ENCODE measurements at regions not wholly inside any gene's neighbourhood (a gene's known extent, or its start where the extent isn't known, plus 50 kb on each side); places are given as distances from the start of the nearest gene placed in this dataset.

DNA sequence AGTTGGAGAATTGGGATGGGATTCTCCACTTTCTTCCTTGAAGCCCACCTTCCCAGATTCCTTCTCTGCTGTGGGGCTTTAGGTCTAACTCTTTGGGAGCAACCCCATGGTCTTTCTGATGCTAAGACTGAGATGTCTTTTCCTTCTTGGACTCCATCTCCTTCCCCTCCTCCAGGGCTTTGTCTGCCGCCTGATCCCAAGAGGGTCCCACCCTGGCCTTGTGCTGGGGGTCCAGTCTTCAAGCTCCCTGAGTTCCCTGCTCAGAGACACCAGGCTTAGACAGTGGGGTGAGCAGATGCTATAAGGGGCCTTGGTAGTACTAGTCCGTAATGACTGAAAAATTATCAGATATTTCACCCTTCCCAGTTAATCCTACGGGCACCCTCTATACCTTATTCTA, 150.5 kb downstream of the PTPN20 start:
- Histone ChIP-seq H3K36me3 (ENCODE audit: control insufficient read depth, insufficient read depth, low read length) (no peaks in the 10 kb centered on the region), H3K56ac (ENCODE audit: low read length) (no peak overlapping the region), H3K23ac (ENCODE audit: low read length) (no peak overlapping the region), H3K27ac (ENCODE audit: low read depth, low read length) (no peak overlapping the region), H3K4me3 (ENCODE audit: low read length) (no peak overlapping the region), H4K8ac (ENCODE audit: low read depth, low read length) (no peak overlapping the region), H3K9ac (ENCODE audit: low read length) (no peak overlapping the region), H3K27me3 (ENCODE audit: insufficient read depth, low read length, poor library complexity) (no peaks in the 10 kb centered on the region), H2AK5ac (ENCODE audit: low read length) (no peak overlapping the region), H2BK120ac (ENCODE audit: low read depth, low read length) (no peak overlapping the region), H3K18ac (ENCODE audit: low read length) (no peak overlapping the region), H2BK15ac (replicated peaks; ENCODE audit: low read depth) (no peak overlapping the region), H3K79me1 (ENCODE audit: low read length) (no peaks in the 10 kb centered on the region), H4K5ac (ENCODE audit: low read length) (no peak overlapping the region), H3K4me2 (ENCODE audit: low read length) (no peak overlapping the region), H3K79me2 (ENCODE audit: control insufficient read depth, insufficient read depth, low read length) (no peaks in the 10 kb centered on the region), H3K4me1 (ENCODE audit: control insufficient read depth, low read depth, low read length) (no peaks in the 10 kb centered on the region), H3K4ac (ENCODE audit: low read depth, low read length) (no peak overlapping the region), H2BK5ac (ENCODE audit: low read length) (no peak overlapping the region)
- WGBS (ENCODE audit: extremely low coverage, insufficient coverage, low lambda C conversion rate) = no CpG with 5 or more reads among the region's 3 CpGs
- DNase-seq = no peak

GRCh38 chr10:47062441-47063200, 151.4 kb downstream of the PTPN20 start:
- Histone ChIP-seq H3K36me3 (ENCODE audit: control insufficient read depth, insufficient read depth, low read length) (no peaks in the 10 kb centered on the region), H3K79me1 (ENCODE audit: low read length) (no peaks in the 10 kb centered on the region), H2BK5ac (ENCODE audit: low read length) (no peak overlapping the region), H2BK15ac (replicated peaks; ENCODE audit: low read depth) (no peak overlapping the region), H3K27ac (ENCODE audit: low read depth, low read length) (no peak overlapping the region), H4K8ac (ENCODE audit: low read depth, low read length) (no peak overlapping the region), H3K18ac (ENCODE audit: low read length) (no peak overlapping the region), H3K56ac (ENCODE audit: low read length) (no peak overlapping the region), H3K4me1 (ENCODE audit: control insufficient read depth, low read depth, low read length) (no peaks in the 10 kb centered on the region), H3K9ac (ENCODE audit: low read length) (no peak overlapping the region), H3K4me2 (ENCODE audit: low read length) (no peak overlapping the region), H2AK5ac (ENCODE audit: low read length) (no peak overlapping the region), H2BK120ac (ENCODE audit: low read depth, low read length) (no peak overlapping the region), H4K5ac (ENCODE audit: low read length) (no peak overlapping the region), H3K23ac (ENCODE audit: low read length) (no peak overlapping the region), H3K4ac (ENCODE audit: low read depth, low read length) (no peak overlapping the region), H3K27me3 (ENCODE audit: insufficient read depth, low read length, poor library complexity) (no peaks in the 10 kb centered on the region), H3K4me3 (ENCODE audit: low read length) (no peak overlapping the region), H3K79me2 (ENCODE audit: control insufficient read depth, insufficient read depth, low read length) (no peaks in the 10 kb centered on the region)
- DNase-seq = peak; percentile 54
- WGBS (ENCODE audit: extremely low coverage, insufficient coverage, low lambda C conversion rate) = no CpG with 5 or more reads among the region's 12 CpGs

DNA sequence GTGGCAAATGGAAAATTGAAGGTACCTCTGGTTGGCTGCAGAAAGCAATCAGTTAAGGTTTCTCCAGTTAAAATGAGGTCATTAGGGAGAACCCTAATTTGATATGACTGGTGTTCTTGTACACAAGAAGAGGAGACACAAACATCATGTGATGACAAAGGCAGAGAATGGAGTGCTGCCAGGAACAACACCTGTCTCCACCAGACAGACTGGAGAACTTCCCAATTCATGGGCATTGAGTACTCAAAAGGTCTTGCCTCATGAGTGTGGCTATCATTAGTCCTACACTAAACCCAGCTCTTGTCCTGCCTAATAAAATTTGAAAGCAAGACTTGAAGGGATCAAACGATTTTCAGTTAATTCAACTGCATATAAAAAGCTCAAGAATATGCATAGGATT, 152.6 kb downstream of the PTPN20 start:
- no CpG with 5 or more reads among the region's 1 CpG for WGBS (ENCODE audit: extremely low coverage, insufficient coverage, low lambda C conversion rate)
- H2BK5ac ChIP-seq (ENCODE audit: low read length) = no peak overlapping the region
- no peak overlapping the region for H3K18ac ChIP-seq (ENCODE audit: low read length)
- H4K8ac ChIP-seq (ENCODE audit: low read depth, low read length) = no peak overlapping the region
- no peak overlapping the region for H2BK15ac ChIP-seq (replicated peaks; ENCODE audit: low read depth)
- H3K36me3 ChIP-seq (ENCODE audit: control insufficient read depth, insufficient read depth, low read length) = no peaks in the 10 kb centered on the region
- H2AK5ac ChIP-seq (ENCODE audit: low read length) = no peak overlapping the region
- no peak for DNase-seq
- no peak overlapping the region for H3K9ac ChIP-seq (ENCODE audit: low read length)
- no peak overlapping the region for H3K27ac ChIP-seq (ENCODE audit: low read depth, low read length)
- H3K4ac ChIP-seq (ENCODE audit: low read depth, low read length) = no peak overlapping the region
- no peaks in the 10 kb centered on the region for H3K79me2 ChIP-seq (ENCODE audit: control insufficient read depth, insufficient read depth, low read length)
- no peaks in the 10 kb centered on the region for H3K79me1 ChIP-seq (ENCODE audit: low read length)
- H3K4me2 ChIP-seq (ENCODE audit: low read length) = no peak overlapping the region
- H4K5ac ChIP-seq (ENCODE audit: low read length) = no peak overlapping the region
- H3K4me1 ChIP-seq (ENCODE audit: control insufficient read depth, low read depth, low read length) = no peaks in the 10 kb centered on the region
- H3K56ac ChIP-seq (ENCODE audit: low read length) = no peak overlapping the region
- H3K23ac ChIP-seq (ENCODE audit: low read length) = no peak overlapping the region
- no peak overlapping the region for H2BK120ac ChIP-seq (ENCODE audit: low read depth, low read length)
- H3K4me3 ChIP-seq (ENCODE audit: low read length) = no peak overlapping the region
- H3K27me3 ChIP-seq (ENCODE audit: insufficient read depth, low read length, poor library complexity) = no peaks in the 10 kb centered on the region

GRCh38 chr10:47065903-47066302, 154.7 kb downstream of the PTPN20 start:
- Histone ChIP-seq H3K4me3 (ENCODE audit: low read length) (no peak overlapping the region), H3K79me1 (ENCODE audit: low read length) (no peaks in the 10 kb centered on the region), H3K4me2 (ENCODE audit: low read length) (no peak overlapping the region), H3K79me2 (ENCODE audit: control insufficient read depth, insufficient read depth, low read length) (no peaks in the 10 kb centered on the region), H3K27me3 (ENCODE audit: insufficient read depth, low read length, poor library complexity) (no peaks in the 10 kb centered on the region), H3K36me3 (ENCODE audit: control insufficient read depth, insufficient read depth, low read length) (no peaks in the 10 kb centered on the region), H2BK120ac (ENCODE audit: low read depth, low read length) (no peak overlapping the region), H4K5ac (ENCODE audit: low read length) (no peak overlapping the region), H3K4ac (ENCODE audit: low read depth, low read length) (no peak overlapping the region), H3K27ac (ENCODE audit: low read depth, low read length) (no peak overlapping the region), H3K4me1 (ENCODE audit: control insufficient read depth, low read depth, low read length) (no peaks in the 10 kb centered on the region), H3K18ac (ENCODE audit: low read length) (no peak overlapping the region), H2AK5ac (ENCODE audit: low read length) (no peak overlapping the region), H4K8ac (ENCODE audit: low read depth, low read length) (no peak overlapping the region), H3K56ac (ENCODE audit: low read length) (no peak overlapping the region), H2BK5ac (ENCODE audit: low read length) (no peak overlapping the region), H2BK15ac (replicated peaks; ENCODE audit: low read depth) (no peak overlapping the region), H3K23ac (ENCODE audit: low read length) (no peak overlapping the region), H3K9ac (ENCODE audit: low read length) (no peak overlapping the region)
- DNase-seq = no peak
- no CpG with 5 or more reads among the region's 4 CpGs for whole genome bisulfite sequencing (ENCODE audit: extremely low coverage, insufficient coverage, low lambda C conversion rate)

- H4K5ac ChIP-seq (ENCODE audit: low read length) = no peak overlapping the region
- no peaks in the 10 kb centered on the region for H3K79me1 ChIP-seq (ENCODE audit: low read length)
- DNase-seq = no peak
- H3K4ac ChIP-seq (ENCODE audit: low read depth, low read length) = no peak overlapping the region
- no peaks in the 10 kb centered on the region for H3K27me3 ChIP-seq (ENCODE audit: insufficient read depth, low read length, poor library complexity)
- H2BK5ac ChIP-seq (ENCODE audit: low read length) = no peak overlapping the region
- H2BK120ac ChIP-seq (ENCODE audit: low read depth, low read length) = no peak overlapping the region
- no peak overlapping the region for H3K23ac ChIP-seq (ENCODE audit: low read length)
- H3K9ac ChIP-seq (ENCODE audit: low read length) = no peak overlapping the region
- H3K79me2 ChIP-seq (ENCODE audit: control insufficient read depth, insufficient read depth, low read length) = no peaks in the 10 kb centered on the region
- H3K36me3 ChIP-seq (ENCODE audit: control insufficient read depth, insufficient read depth, low read length) = no peaks in the 10 kb centered on the region
- no peak overlapping the region for H3K4me3 ChIP-seq (ENCODE audit: low read length)
- no peaks in the 10 kb centered on the region for H3K4me1 ChIP-seq (ENCODE audit: control insufficient read depth, low read depth, low read length)
- H2AK5ac ChIP-seq (ENCODE audit: low read length) = no peak overlapping the region
- H3K4me2 ChIP-seq (ENCODE audit: low read length) = no peak overlapping the region
- H4K8ac ChIP-seq (ENCODE audit: low read depth, low read length) = no peak overlapping the region
- H3K56ac ChIP-seq (ENCODE audit: low read length) = no peak overlapping the region
- no peak overlapping the region for H3K18ac ChIP-seq (ENCODE audit: low read length)
- H2BK15ac ChIP-seq (replicated peaks; ENCODE audit: low read depth) = no peak overlapping the region
- no CpG with 5 or more reads among the region's 9 CpGs for WGBS (ENCODE audit: extremely low coverage, insufficient coverage, low lambda C conversion rate)
- H3K27ac ChIP-seq (ENCODE audit: low read depth, low read length) = no peak overlapping the region
These were observed 157.0 kb downstream of the PTPN20 start for GRCh38 chr10:47067949-47068940.
